SK-MEL-5 (cell line): ENCODE measurements at regions not wholly inside any gene's neighbourhood (a gene's known extent, or its start where the extent isn't known, plus 50 kb on each side); places are given as distances from the start of the nearest gene placed in this dataset.
"Not testable (repeated sequence)": the region's sequence is repeated elsewhere in the genome, so short reads cannot be mapped to it uniquely, and the experiment has no call there.

Experiments
- DNase-seq: peaks from one replicate; pipeline ENCODE4 v3.0.0-alpha.2; 2016; ENCODE audit warnings: low read depth, low spot score
- in situ Hi-C: cut with HindIII; loops from 2 replicates; pipeline ENCODE4 v1.10.0; 2016; ENCODE audit warnings: low sequenced_read_pairs, high pct_unique_total_duplicates, low pct_unique_long_range_greater_than_20kb

GRCh38 chr2:52456561-52457377 lies 1310.8 kb upstream of the CHAC2 start:
- no peak for DNase-seq
- in situ Hi-C loops = no loop called here

GRCh38 chr2:52454962-52455361 lies 1312.6 kb upstream of the CHAC2 start:
- no peak for DNase-seq
- in situ Hi-C loops = no loop called here

- no peak for DNase-seq
- in situ Hi-C loops = no loop called here
Observed at GRCh38 chr2:52452201-52452600, 1315.4 kb upstream of the CHAC2 start.

DNA sequence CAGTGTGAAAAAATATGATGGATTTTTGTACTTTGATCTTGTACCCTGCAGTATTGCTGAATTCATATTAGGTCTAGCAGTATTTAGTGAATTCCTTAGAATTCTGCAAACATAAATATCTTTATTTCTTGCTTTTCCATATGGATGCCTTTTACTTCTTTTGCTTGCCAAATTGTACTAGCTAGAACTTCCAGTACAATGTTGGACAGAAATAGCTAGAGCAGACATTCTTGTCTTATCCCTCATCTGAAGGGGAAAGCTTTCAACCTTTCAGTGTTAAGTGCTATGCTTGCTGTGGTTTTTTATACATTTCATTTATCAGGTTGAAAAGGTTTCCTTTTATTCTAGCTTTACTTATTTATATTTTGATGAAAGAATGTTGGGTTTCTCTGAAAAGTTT lies 1321.9 kb upstream of the CHAC2 start:
- in situ Hi-C loops = no loop called here
- DNase-seq = no peak

GRCh38 chr2:52431352-52431760 lies 1336.2 kb upstream of the CHAC2 start:
- DNase-seq = no peak

DNA sequence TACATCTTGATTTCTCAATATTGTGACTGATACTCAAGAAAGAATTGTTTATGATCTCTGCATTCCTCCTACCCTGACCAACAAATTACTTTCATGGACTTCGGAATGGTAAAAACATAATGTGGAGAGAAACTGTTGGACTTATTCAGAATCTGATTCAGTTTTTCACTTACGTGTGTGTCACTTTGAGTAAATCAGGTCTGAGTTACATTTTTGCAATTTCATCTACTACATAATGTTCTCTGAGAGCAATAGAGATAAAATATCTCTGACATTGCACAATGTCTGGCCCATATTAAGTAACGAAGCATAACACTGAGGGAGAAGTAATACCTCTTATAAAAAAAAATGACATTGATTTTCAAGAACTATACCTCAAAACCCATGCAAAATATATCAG lies 1337.9 kb upstream of the CHAC2 start:
- DNase-seq = no peak
- in situ Hi-C loops = no loop called here

More at GRCh38 chr2:52431352-52431760, 1336.2 kb upstream of the CHAC2 start:
- in situ Hi-C loops = no loop called here

GRCh38 chr2:52429171-52429570 lies 1338.4 kb upstream of the CHAC2 start:
- DNase-seq = no peak
- in situ Hi-C loops = no loop called here

DNA sequence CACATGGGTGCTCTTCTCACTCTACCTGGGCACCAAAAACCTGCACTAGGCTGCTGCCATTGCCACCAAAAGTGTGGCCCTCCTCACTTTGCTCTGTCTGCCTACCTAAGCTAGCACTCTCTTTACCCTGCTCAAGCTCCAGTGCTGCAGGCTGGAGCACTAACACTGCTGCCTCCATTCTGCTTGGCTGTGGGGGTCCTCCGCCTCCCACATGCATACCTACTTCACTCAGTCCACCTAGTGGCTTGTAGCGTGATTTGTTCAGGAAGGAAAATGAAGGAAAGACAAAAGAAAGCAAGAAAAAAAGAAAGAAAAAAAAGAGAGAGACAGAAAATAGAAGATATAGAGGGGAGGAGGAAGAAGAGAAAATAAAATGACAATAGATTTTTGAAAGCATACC lies 1339.4 kb upstream of the CHAC2 start:
- in situ Hi-C loops = no loop called here
- DNase-seq = no peak

DNA sequence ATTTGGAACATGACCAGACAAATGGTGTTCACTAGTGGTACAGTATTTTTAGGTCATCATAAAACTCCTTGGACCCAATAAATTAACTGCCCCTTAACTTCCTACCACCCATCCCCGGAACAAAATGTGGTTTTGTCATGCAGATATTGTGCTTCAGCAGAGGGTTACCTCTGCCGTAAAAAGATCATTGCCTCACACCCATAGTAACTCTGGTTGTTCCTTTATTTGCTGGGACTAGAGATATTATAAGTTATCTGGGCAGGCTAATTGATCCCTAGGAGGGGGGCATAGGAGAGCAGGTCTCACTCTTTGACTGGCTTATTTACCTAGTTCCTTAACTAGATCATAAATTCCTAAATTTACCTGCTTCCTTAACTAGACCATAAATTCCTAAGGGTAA lies 1343.9 kb upstream of the CHAC2 start:
- in situ Hi-C loops = no loop called here
- DNase-seq = no peak

DNA sequence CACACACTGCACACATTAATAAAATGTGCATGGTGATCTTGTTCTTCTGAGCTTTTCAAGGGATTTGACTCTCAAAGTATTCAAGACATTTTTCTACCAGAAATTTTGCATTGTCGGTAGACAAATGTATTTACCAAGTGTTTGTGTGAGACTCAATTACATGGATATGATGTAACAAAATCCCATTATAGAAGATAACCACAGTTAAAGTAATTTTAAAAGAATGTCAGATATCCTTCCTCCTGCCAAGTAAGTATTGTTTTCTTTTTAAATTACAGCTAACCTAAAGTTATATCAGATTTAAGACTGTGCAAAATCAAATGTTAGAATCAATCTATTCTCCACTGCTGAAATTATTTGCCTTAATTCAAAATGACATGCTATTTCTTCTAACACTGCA lies 1344.5 kb upstream of the CHAC2 start:
- in situ Hi-C loops = no loop called here

DNA sequence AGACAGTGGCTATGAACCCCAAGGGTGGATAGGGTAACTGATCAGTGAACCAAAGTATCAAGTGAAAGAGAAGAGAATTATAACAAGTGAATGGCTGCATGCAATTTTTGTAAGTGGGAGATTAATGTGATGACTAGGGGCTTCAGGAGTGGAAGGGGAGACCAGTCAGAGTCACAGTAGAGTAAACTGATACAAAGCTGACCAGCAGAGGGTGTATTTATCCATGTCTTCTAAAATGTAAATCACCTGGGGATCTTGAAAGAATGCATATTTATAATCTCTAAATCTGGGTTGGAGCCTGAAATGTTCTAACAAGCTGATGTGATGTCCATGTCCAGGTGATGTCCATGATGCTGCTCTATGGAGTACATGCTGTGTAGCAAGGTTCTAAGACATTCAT lies 1351.3 kb upstream of the CHAC2 start:
- in situ Hi-C loops = no loop called here
- DNase-seq = peak; percentile 61

More for the DNA sequence above, 1344.5 kb upstream of the CHAC2 start:
- no peak for DNase-seq

- in situ Hi-C loops = no loop called here
- no peak for DNase-seq
Observed at GRCh38 chr2:52414561-52415295, 1352.9 kb upstream of the CHAC2 start.

DNA sequence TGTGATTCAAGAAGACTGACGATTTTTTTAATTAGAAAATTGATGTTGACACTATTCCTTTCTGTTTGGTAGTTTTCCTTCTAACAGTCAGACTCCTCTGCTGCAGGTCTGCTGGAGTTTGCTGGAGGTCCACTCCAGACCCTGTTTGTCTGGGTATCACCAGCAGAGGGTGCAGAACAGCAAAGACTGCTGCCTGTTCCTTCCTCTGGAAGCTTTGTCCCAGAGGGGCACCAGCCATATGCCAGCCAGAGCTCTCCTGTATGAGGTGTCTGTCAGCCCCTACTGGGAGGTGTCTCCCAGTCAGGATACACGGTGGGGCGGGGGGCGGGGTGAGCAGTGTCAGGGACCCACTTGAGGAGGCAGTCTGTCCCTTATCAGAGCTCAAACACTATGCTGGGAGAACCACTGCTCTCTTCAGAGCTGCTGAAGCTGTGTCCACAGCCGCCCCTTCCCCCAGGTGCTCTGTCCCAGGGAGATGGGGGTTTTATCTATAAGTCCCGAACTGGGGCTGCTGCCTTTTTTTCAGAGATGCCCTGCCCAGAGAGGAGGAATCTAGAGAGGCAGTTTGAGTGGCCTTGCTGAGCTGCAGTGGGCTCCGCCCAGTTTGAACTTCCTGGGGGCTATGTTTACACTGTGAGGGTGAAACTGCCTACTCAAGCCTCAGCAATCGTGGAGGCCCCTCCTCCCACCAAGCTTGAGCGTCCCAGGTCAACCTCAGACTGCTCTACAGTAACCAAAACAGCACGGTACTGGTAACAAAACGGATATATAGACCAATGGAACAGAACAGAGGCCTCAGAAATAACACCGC lies 1358.1 kb upstream of the CHAC2 start:
- peak; percentile 19 for DNase-seq
- in situ Hi-C loops = not testable (repeated sequence)

- no peak for DNase-seq
- in situ Hi-C loops = no loop called here
Observed at GRCh38 chr2:52405980-52406379, 1361.6 kb upstream of the CHAC2 start.

DNA sequence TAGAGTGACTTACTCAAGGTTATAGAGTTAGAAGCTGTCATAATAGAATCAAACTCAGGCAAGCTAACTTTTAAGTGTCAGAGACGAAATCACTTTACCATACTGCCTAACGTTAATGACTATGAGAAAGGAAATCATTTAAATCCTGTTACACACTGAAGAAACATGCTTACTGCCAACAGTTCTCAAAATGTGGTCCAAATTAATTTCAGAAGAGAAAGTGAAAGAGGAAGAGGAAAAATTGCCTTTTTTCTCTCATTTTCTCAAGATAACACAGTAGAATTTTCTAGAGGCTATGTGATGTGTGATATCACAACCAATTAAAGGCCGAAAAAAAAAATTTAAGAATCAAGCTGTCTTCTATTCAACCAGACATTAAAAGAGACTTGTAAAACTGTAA lies 1362.7 kb upstream of the CHAC2 start:
- DNase-seq = no peak

DNA sequence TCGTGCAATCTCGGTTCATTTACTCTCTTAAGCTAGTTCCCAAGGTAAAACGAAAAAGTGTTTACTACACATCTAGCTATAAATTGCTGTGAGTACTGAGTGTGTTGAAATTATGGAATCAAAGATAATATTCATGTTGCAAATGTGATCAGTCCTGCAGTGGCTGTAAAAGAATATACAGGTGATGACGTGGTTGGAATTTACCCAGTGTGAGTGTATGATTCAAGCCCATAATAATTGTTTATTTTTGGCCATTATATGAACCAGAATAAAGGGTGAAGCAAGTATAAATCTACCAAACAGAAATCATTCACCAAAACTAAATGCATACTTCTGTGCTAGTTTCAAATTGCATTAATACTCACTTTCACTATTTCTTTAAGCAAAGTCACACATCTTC lies 1363.6 kb upstream of the CHAC2 start:
- in situ Hi-C loops = no loop called here
- no peak for DNase-seq

More for the DNA sequence above, 1362.7 kb upstream of the CHAC2 start:
- in situ Hi-C loops = no loop called here

- DNase-seq = no peak
- in situ Hi-C loops = no loop called here
Observed at GRCh38 chr2:52402128-52402527, 1365.5 kb upstream of the CHAC2 start.

DNA sequence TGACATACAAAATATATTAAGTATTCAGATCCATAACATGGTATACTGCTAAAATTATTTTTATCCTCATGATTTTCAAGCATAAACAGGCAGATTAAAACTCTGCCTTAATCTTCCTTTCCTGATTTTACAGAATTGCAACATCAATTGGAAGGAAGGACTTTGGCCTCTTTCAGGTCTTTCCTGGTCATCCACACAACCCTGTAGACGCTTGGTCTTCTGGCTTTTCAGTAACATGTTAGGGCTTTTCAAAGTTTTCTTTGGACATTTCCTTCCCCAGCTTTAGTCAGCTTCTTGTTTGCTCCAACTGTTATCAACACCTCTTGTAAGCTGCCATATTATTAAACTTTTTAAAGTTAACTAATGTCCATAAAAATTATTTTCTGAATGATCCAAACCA lies 1364.9 kb upstream of the NRXN1 start:
- DNase-seq = no peak
- in situ Hi-C loops = no loop called here
